Esophagus squamous epithelium (tissue), 5 donors: ENCODE measurements at regions not wholly inside any gene's neighbourhood (a gene's known extent, or its start where the extent isn't known, plus 50 kb on each side); places are given as distances from the start of the nearest gene placed in this dataset.

ENCODE experiments used
- DNase-seq: peaks from one replicate; lab custom pipeline; 2025; lab: John Stamatoyannopoulos, UW
- H3K27ac ChIP-seq, 4 donors: fragments of 200-600 bp; sonication (generic); one replicate each; pipeline ENCODE4 v1.5.1; 2016 to 2019; ENCODE audit warnings: mild to moderate bottlenecking in 1 of 4
- H3K27me3 ChIP-seq, 4 donors: fragments of 200-600 bp; sonication (generic); 1 replicate in 3 of 4; 2 replicates in 1 of 4; pipeline versions ENCODE4 v1.5.1 to v1.6.0; 2017 to 2021; ENCODE audit warnings: antibody characterized with exemption in 1 of 4
- H3K36me3 ChIP-seq, 3 donors: fragments of 200-600 bp; sonication (generic); one replicate each; pipeline ENCODE4 v1.5.1; 2016 to 2019
- H3K4me1 ChIP-seq, 3 donors: fragments of 200-600 bp; sonication (generic); one replicate each; pipeline ENCODE4 v1.5.1; 2017 to 2019
- H3K4me3 ChIP-seq, 4 donors: fragments of 200-600 bp; sonication (generic); 1 replicate in 3 of 4; 2 replicates in 1 of 4; pipeline ENCODE4 v1.5.1; 2016 to 2019; ENCODE audit warnings: mild to moderate bottlenecking in 2 of 4, moderate library complexity in 1 of 4
- H3K9me3 ChIP-seq, 3 donors: fragments of 200-600 bp; sonication (generic); one replicate each; pipeline ENCODE4 v1.5.1; 2016 to 2019
- POLR2A ChIP-seq, 4 donors: fragments of 450-650 bp; IDR thresholded peaks; one replicate each; pipeline ENCODE4 v1.6.1; 2017; ENCODE audit warnings: antibody characterized with exemption in 4 of 4, mild to moderate bottlenecking in 4 of 4, moderate library complexity in 3 of 4
- WGBS, 2 donors: methylation state at CpG; one replicate each; pipeline ENCODE4 v1.1.5; 2018; 5-methylcytosine and 5-hydroxymethylcytosine counted together
- intact Hi-C: fragments of 100-400 bp; cut with DNase I; formaldehyde crosslinking; loops from one replicate; pipeline ENCODE4 v1.15.0; 2022
- TF ChIP-seq, protein P1 (sequence below), 6 experiments: fragments of 450-650 bp in 4 of 6; fragments of 200-600 bp in 2 of 6; sonication (generic) in 2 of 6; IDR thresholded peaks; one replicate each; pipeline ENCODE4 v1.5.1; 2016 to 2019; ENCODE audit warnings: antibody characterized with exemption in 6 of 6, mild to moderate bottlenecking in 4 of 6, moderate library complexity in 4 of 6
- donor health status: DM: yes; HTN: yes; CAD: no.

DNA sequence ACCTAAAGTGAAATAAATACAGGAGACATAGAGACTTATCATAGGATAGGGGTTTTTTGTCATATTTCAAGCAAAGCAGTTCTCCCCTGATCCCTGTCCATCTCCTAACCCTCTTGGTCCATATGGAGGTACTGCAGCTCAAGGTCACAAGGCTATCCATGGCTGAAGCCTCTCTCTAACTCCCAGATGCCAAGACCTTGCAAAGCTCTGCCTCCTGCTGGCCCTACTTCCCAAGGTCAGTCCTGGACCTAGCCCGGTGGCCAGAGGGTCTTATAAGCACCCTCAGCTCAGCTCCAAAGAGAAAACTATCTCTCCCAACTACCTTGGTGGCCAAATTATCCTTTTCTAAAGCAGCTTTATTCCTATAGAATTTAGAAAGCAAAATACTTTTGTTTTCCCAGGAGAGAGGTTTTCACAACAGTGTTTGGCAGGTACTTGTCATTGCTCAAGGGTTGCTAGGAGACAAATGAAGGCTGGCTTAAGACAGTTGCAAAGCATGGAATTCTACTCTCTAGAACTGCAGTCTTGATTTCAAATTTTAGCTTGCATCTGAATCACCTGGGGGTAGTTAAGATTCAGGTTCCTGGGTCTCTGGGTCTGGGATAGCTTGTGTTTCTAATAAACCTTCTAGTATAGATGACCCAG lies 121.5 kb downstream of the XCL2 start:
- no peaks in the 10 kb centered on the region for H3K27me3 ChIP-seq
- H3K9me3 ChIP-seq = no peaks in the 10 kb centered on the region
- intact Hi-C loops = no loop called here
- no peak overlapping the region for H3K4me3 ChIP-seq
- no peak for DNase-seq
- H3K27ac ChIP-seq = peak overlapping the region in 2 of 4 donors; percentile 30 to 49
- WGBS, 2 donors = 50 to 78% methylated on average over 1 of the region's 1 CpG
- peaks cover 0 to 5% (median 0%) of the 10 kb centered on the region in 3 donors for H3K4me1 ChIP-seq
- H3K36me3 ChIP-seq = no peaks in the 10 kb centered on the region
- no peak for TF ChIP-seq POLR2A (IDR thresholded peaks at IDR 0.05)
- TF ChIP-seq, protein P1, sequence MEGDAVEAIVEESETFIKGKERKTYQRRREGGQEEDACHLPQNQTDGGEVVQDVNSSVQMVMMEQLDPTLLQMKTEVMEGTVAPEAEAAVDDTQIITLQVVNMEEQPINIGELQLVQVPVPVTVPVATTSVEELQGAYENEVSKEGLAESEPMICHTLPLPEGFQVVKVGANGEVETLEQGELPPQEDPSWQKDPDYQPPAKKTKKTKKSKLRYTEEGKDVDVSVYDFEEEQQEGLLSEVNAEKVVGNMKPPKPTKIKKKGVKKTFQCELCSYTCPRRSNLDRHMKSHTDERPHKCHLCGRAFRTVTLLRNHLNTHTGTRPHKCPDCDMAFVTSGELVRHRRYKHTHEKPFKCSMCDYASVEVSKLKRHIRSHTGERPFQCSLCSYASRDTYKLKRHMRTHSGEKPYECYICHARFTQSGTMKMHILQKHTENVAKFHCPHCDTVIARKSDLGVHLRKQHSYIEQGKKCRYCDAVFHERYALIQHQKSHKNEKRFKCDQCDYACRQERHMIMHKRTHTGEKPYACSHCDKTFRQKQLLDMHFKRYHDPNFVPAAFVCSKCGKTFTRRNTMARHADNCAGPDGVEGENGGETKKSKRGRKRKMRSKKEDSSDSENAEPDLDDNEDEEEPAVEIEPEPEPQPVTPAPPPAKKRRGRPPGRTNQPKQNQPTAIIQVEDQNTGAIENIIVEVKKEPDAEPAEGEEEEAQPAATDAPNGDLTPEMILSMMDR (IDR thresholded peaks at IDR 0.05) = no peak

GRCh38 chr1:168421399-168422004 lies 122.3 kb downstream of the XCL2 start:
- peaks cover 0 to under 1% (median 0%) of the 10 kb centered on the region in 3 donors for H3K4me1 ChIP-seq
- DNase-seq = no peak
- no peaks in the 10 kb centered on the region for H3K9me3 ChIP-seq
- no peak overlapping the region for H3K4me3 ChIP-seq
- no peak for TF ChIP-seq POLR2A (IDR thresholded peaks at IDR 0.05)
- TF ChIP-seq, protein P1 (IDR thresholded peaks at IDR 0.05) = no peak
- H3K27me3 ChIP-seq = no peaks in the 10 kb centered on the region
- WGBS, 2 donors = 53 to 64% methylated on average over 3 of the region's 3 CpGs
- peak overlapping the region in 2 of 4 donors; percentile 49 to 59 for H3K27ac ChIP-seq
- no peaks in the 10 kb centered on the region for H3K36me3 ChIP-seq
- intact Hi-C loops = no loop called here

DNA sequence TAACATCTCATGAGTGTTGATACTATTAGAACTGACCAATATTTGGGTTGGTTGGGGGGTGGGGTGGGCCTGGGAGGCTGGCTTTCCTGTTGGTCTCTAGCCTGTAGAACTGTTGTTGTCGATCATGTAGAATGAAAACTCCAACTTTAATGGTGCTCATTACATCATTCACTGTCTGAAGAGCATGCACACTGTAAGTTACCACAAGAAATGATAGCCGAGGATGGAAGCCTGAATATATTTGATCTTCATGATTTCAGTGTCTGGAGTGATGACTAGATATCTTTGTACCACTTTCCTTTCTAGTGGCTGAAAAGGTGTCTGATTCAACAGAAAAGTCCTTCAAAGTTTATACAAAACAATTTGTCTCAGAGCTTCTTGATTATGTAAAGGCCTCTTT lies 123.6 kb downstream of the XCL2 start:
- DNase-seq = no peak
- H3K9me3 ChIP-seq = no peaks in the 10 kb centered on the region
- no peaks in the 10 kb centered on the region for H3K36me3 ChIP-seq
- no peak overlapping the region for H3K27ac ChIP-seq
- no peak overlapping the region for H3K4me3 ChIP-seq
- intact Hi-C loops = no loop called here
- no peaks in the 10 kb centered on the region for H3K27me3 ChIP-seq
- H3K4me1 ChIP-seq = no peaks in the 10 kb centered on the region
- no peak for TF ChIP-seq POLR2A (IDR thresholded peaks at IDR 0.05)
- TF ChIP-seq, protein P1 (IDR thresholded peaks at IDR 0.05) = no peak
- 72 to 75% methylated on average over 2 of the region's 2 CpGs for WGBS, 2 donors

- intact Hi-C loops = no loop called here
These were observed 124.1 kb downstream of the XCL2 start for GRCh38 chr1:168419736-168420135.

DNA sequence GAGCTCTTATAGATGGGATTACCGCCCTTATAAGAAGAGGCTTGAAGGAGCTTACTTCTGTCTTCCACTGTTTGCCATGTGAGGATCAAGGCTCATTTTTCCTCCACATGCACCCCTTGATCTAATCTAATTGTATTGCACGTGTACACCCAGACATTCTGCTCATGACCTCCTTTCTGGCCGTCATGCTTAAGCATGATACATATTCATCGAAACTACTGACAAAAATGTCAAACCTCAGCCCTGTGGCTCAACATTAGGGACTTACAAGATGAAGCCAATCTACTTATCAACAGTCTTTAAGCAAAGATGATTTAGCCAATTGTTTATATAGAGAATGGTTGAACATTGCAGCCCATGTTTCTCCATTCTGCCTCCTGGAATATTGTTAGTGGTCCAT lies 127.6 kb downstream of the XCL2 start:
- Histone ChIP-seq H3K27ac (no peak overlapping the region), H3K4me1 (no peaks in the 10 kb centered on the region), H3K36me3 (no peaks in the 10 kb centered on the region), H3K9me3 (no peaks in the 10 kb centered on the region), H3K27me3 (no peaks in the 10 kb centered on the region), H3K4me3 (no peak overlapping the region)
- no peak for DNase-seq
- 83 to 92% methylated on average over 4 of the region's 4 CpGs for WGBS, 2 donors
- no peak for TF ChIP-seq POLR2A (IDR thresholded peaks at IDR 0.05)
- TF ChIP-seq, protein P1 (IDR thresholded peaks at IDR 0.05) = no peak
- intact Hi-C loops = no loop called here

More at GRCh38 chr1:168419736-168420135, 124.1 kb downstream of the XCL2 start:
- TF ChIP-seq, protein P1 (IDR thresholded peaks at IDR 0.05) = no peak
- no peak for TF ChIP-seq POLR2A (IDR thresholded peaks at IDR 0.05)
- Histone ChIP-seq H3K27ac (no peak overlapping the region), H3K4me1 (no peaks in the 10 kb centered on the region), H3K27me3 (no peaks in the 10 kb centered on the region), H3K9me3 (no peaks in the 10 kb centered on the region), H3K36me3 (no peaks in the 10 kb centered on the region), H3K4me3 (no peak overlapping the region)
- DNase-seq = no peak
- 66 to 71% methylated on average over 4 of the region's 4 CpGs for WGBS, 2 donors
